Lung microvascular endothelial cell (primary cell): ENCODE measurements at regions not wholly inside any gene's neighbourhood (a gene's known extent, or its start where the extent isn't known, plus 50 kb on each side); places are given as distances from the start of the nearest gene placed in this dataset.
"Not testable (repeated sequence)": the region's sequence is repeated elsewhere in the genome, so short reads cannot be mapped to it uniquely, and the experiment has no call there.

Experiments used
- DNase-seq, 2 donors: peaks; one replicate each; pipeline versions ENCODE4 v3.0.0 to v3.0.0-alpha.2; 2010; ENCODE audit warnings: low read depth in 2 of 2

GRCh38 chr12:34097213-34097612, 74.9 kb downstream of the ALG10 start:
- DNase-seq, result no peak

- no peak for DNase-seq
Measured at GRCh38 chr12:34105392-34105933, 83.2 kb downstream of the ALG10 start.

- no peak for DNase-seq
Measured at GRCh38 chr12:34106172-34106571, 83.9 kb downstream of the ALG10 start.

- no peak for DNase-seq
Measured at GRCh38 chr12:34107016-34107415, 84.7 kb downstream of the ALG10 start.

- no peak for DNase-seq
Measured at GRCh38 chr12:34107781-34108404, 85.6 kb downstream of the ALG10 start.

GRCh38 chr12:34108405-34108803, 86.1 kb downstream of the ALG10 start:
- no peak for DNase-seq

GRCh38 chr12:34108967-34109366, 86.7 kb downstream of the ALG10 start:
- DNase-seq, result no peak

GRCh38 chr12:34109390-34109789, 87.1 kb downstream of the ALG10 start:
- DNase-seq, result no peak

GRCh38 chr12:34109909-34110531, 87.7 kb downstream of the ALG10 start:
- DNase-seq, result not testable (repeated sequence)

GRCh38 chr12:34119366-34119765, 97.1 kb downstream of the ALG10 start:
- DNase-seq, result peak in 1 of 2 donors; percentile 53

- DNase-seq, result no peak
Measured at GRCh38 chr12:34121360-34121759, 99.1 kb downstream of the ALG10 start.

- DNase-seq, result peak; percentile 61 to 78
Measured at GRCh38 chr12:34123092-34123491, 100.8 kb downstream of the ALG10 start.

- no peak for DNase-seq
Measured at GRCh38 chr12:34124608-34125007, 102.3 kb downstream of the ALG10 start.

GRCh38 chr12:34126239-34126641, 103.9 kb downstream of the ALG10 start:
- DNase-seq, result no peak

- no peak for DNase-seq
Measured at GRCh38 chr12:34126805-34127204, 104.5 kb downstream of the ALG10 start.

- not testable (repeated sequence) for DNase-seq
Measured at GRCh38 chr12:34127379-34127778, 105.1 kb downstream of the ALG10 start.

GRCh38 chr12:34142430-34142829, 120.1 kb downstream of the ALG10 start:
- no peak for DNase-seq

GRCh38 chr12:34151019-34151418, 128.7 kb downstream of the ALG10 start:
- no peak for DNase-seq

- no peak for DNase-seq
Measured at GRCh38 chr12:34163443-34163842, 141.1 kb downstream of the ALG10 start.

- no peak for DNase-seq
Measured at GRCh38 chr12:34166427-34167060, 144.2 kb downstream of the ALG10 start.

- DNase-seq, result not testable (repeated sequence)
Measured at GRCh38 chr12:34168507-34168906, 146.2 kb downstream of the ALG10 start.

- no peak for DNase-seq
Measured at GRCh38 chr12:34186492-34186891, 164.2 kb downstream of the ALG10 start.

GRCh38 chr12:34188974-34189373, 166.7 kb downstream of the ALG10 start:
- DNase-seq, result no peak
